ENCODE measurements at regions not wholly inside any gene's neighbourhood (a gene's known extent, or its start where the extent isn't known, plus 50 kb on each side); places are given as distances from the start of the nearest gene placed in this dataset.

GRCh38 chr20:40370800-40371199 is 318.2 kb downstream of the MAFB start:
- TF ChIP-seq CTCF (IDR thresholded peaks at IDR 0.05; ENCODE audit: low read depth, low read length, poor library complexity, severe bottlenecking) (no peak), EZH2phosphoT487 (IDR thresholded peaks at IDR 0.05; ENCODE audit: borderline replicate concordance, low read length) (no peak)

Measured in DOHH2 (cell line).